ENCODE measurements at regions not wholly inside any gene's neighbourhood (a gene's known extent, or its start where the extent isn't known, plus 50 kb on each side); places are given as distances from the start of the nearest gene placed in this dataset.
A peak's percentile ranks its signal among the peaks of the same experiment; 100 is the strongest.

- POLR2A ChIA-PET (ENCODE audit: partially characterized antibody): no interaction called here
Observed at GRCh38 chr18:66813138-66813537, 209.2 kb upstream of the CDH19 start.

More at GRCh38 chr18:66813138-66813537, 209.2 kb upstream of the CDH19 start:
- no peak overlapping the region for H3K18ac ChIP-seq (ENCODE audit: extremely low read depth, low read length)
- DNase-seq (ENCODE audit: low read depth in 1 of 2, low spot score in 2 of 2): no peak
- H3K4me1 ChIP-seq (replicated peaks in 1 of 4; ENCODE audit: control insufficient read depth in 3 of 4, insufficient read depth in 4 of 4, low read length in 3 of 4): peaks cover 0 to 3% (median 0%) of the 10 kb centered on the region in 4 experiments; a peak in 1 of 7 replicates
- H4K8ac ChIP-seq (ENCODE audit: extremely low read depth, insufficient read depth, low read length): no peak overlapping the region
- H4K5ac ChIP-seq (ENCODE audit: insufficient read length, low read depth, low read length): no peak overlapping the region
- no peaks in the 10 kb centered on the region for H3K27me3 ChIP-seq (replicated peaks in 1 of 4; ENCODE audit: control insufficient read depth in 3 of 4, extremely low read depth in 1 of 4, insufficient read depth in 3 of 4, low read length in 3 of 4)
- no peak overlapping the region for H3K27ac ChIP-seq (ENCODE audit: low read depth, low read length)
- no peaks in the 10 kb centered on the region for H3K79me2 ChIP-seq (ENCODE audit: control insufficient read depth in 1 of 2, insufficient read depth in 2 of 2, low read length in 2 of 2)
- no peak overlapping the region for H3K4me2 ChIP-seq (ENCODE audit: insufficient read depth in 1 of 2, low read depth in 2 of 2, low read length in 2 of 2)
- no peak overlapping the region for H2BK12ac ChIP-seq (ENCODE audit: low read depth, low read length)
- no peak overlapping the region for H3K4me3 ChIP-seq (ENCODE audit: extremely low read depth in 1 of 4, insufficient read depth in 2 of 4, low read depth in 3 of 4, low read length in 4 of 4)
- CTCF ChIA-PET (ENCODE audit: partially characterized antibody): no interaction called here
- no peak for TF ChIP-seq CBX5 (IDR thresholded peaks at IDR 0.05; ENCODE audit: low read depth, low read length)
- TF ChIP-seq PHF8 (conservative IDR thresholded peaks at IDR 0.05; ENCODE audit: low read depth, low read length): no peak
- TF ChIP-seq E2F6 (IDR thresholded peaks at IDR 0.05): no peak
- no peak for TF ChIP-seq TAF1 (IDR thresholded peaks at IDR 0.05; ENCODE audit: low read depth, low read length)
- no peak for TF ChIP-seq HDAC6 (IDR thresholded peaks at IDR 0.05; ENCODE audit: low read depth, low read length)
- no peak for TF ChIP-seq JUN (IDR thresholded peaks at IDR 0.05; ENCODE audit: low read depth, low read length)
- TF ChIP-seq BACH1 (IDR thresholded peaks at IDR 0.05; ENCODE audit: low read length): no peak
- no peak for TF ChIP-seq ATF3 (IDR thresholded peaks at IDR 0.05; ENCODE audit: insufficient read depth, low read depth, low read length)
- TF ChIP-seq SIX5 (IDR thresholded peaks at IDR 0.05; ENCODE audit: low read depth, low read length): no peak
- no peak for TF ChIP-seq KDM1A (IDR thresholded peaks at IDR 0.05; ENCODE audit: borderline replicate concordance, low read length)
- H3K9me3 ChIP-seq (ENCODE audit: insufficient read depth in 2 of 2, low read depth in 1 of 2, low read length in 1 of 2): no peaks in the 10 kb centered on the region
- no peaks in the 10 kb centered on the region for H3K79me1 ChIP-seq (ENCODE audit: low read depth, low read length)
- H2AK5ac ChIP-seq (ENCODE audit: low read depth, low read length): no peak overlapping the region
- H3K14ac ChIP-seq (ENCODE audit: insufficient read length): no peak overlapping the region
- no peak overlapping the region for H3K4ac ChIP-seq (replicated peaks; ENCODE audit: insufficient read length, low read depth, low read length)
- 0 out of 2 replicates have a peak overlapping the region, but pooled peaks have one; percentile 72 for H2AFZ ChIP-seq (ENCODE audit: low read length)
- no peaks in the 10 kb centered on the region for H3K23me2 ChIP-seq (ENCODE audit: low read depth, low read length)
- no peaks in the 10 kb centered on the region for H3K36me3 ChIP-seq (ENCODE audit: control insufficient read depth in 2 of 4, insufficient read depth in 4 of 4, low read length in 3 of 4)
- H2BK20ac ChIP-seq (ENCODE audit: low read length): no peak overlapping the region
- no peak overlapping the region for H4K91ac ChIP-seq (replicated peaks; ENCODE audit: insufficient read length, low read length)
- H3K23ac ChIP-seq (ENCODE audit: insufficient read length): no peak overlapping the region
- no peak overlapping the region for H2BK15ac ChIP-seq (ENCODE audit: low read length)
- no peaks in the 10 kb centered on the region for H4K20me1 ChIP-seq (replicated peaks in 1 of 2; ENCODE audit: control insufficient read depth in 1 of 2, insufficient read depth in 2 of 2, low read length in 2 of 2)
- FAIRE-seq: no peak
- H3K9ac ChIP-seq (replicated peaks in 1 of 4; ENCODE audit: extremely low read depth in 1 of 4, low read depth in 3 of 4, low read length in 3 of 4): no peak overlapping the region
- H3K56ac ChIP-seq (replicated peaks; ENCODE audit: insufficient read length, low read depth, low read length): no peak overlapping the region
- H2BK120ac ChIP-seq (replicated peaks; ENCODE audit: low read depth, low read length): no peak overlapping the region
- no peak overlapping the region for H2BK5ac ChIP-seq (ENCODE audit: low read depth, low read length)

Measured in H1 (cell line).